ENCODE measurements at regions not wholly inside any gene's neighbourhood (a gene's known extent, or its start where the extent isn't known, plus 50 kb on each side); places are given as distances from the start of the nearest gene placed in this dataset.

DNA sequence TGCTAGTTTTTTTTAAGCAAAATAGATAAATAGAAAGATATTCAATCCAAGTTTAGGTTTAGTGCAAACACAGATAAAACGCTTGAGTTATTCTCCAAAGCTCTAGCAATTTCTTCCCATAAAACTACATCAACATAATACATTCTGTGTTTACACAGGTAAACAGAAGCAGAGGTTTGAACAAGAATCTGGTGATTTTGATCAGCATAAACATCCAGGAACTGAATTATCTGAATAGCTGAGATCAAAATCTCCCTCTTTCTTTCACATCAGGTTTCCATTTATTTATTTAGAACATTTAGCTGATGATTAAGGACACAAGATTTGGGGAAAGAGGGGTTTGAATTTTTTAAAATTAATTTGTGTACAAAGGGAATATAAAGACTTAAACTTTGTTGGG is 1564.6 kb downstream of the MRPL39 start:
- no peak overlapping the region for H3K27ac Mint-ChIP-seq
- Histone ChIP-seq H3K4me3 (ENCODE audit: low read length in 2 of 2) (no peak overlapping the region), H3K36me3 (ENCODE audit: insufficient read depth, low read length) (no peaks in the 10 kb centered on the region), H3K4me1 (ENCODE audit: insufficient read depth, low read length) (no peaks in the 10 kb centered on the region), H3K27me3 (ENCODE audit: insufficient read depth, low read length) (no peaks in the 10 kb centered on the region), H3K27ac (ENCODE audit: low read depth, low read length) (no peak overlapping the region), H3K9me3 (ENCODE audit: control insufficient read depth in 1 of 2, low read length in 2 of 2) (no peaks in the 10 kb centered on the region)
- peaks cover 0 to 4% (median 0%) of the 10 kb centered on the region in 8 donors for H3K9me3 Mint-ChIP-seq
- H3K4me3 Mint-ChIP-seq: no peak overlapping the region
- H3K4me1 Mint-ChIP-seq: peaks cover 0 to 4% (median 3%) of the 10 kb centered on the region in 4 donors
- H3K36me3 Mint-ChIP-seq: no peaks in the 10 kb centered on the region
- H3K27me3 Mint-ChIP-seq: no peaks in the 10 kb centered on the region
- DNase-seq: no peak
- intact Hi-C loops (cut with micrococcal nuclease): no loop called here
- ChIA-PET CTCF (ENCODE audit: partially characterized antibody) (no interaction called here), POLR2A (ENCODE audit: partially characterized antibody) (no interaction called here)

DNA sequence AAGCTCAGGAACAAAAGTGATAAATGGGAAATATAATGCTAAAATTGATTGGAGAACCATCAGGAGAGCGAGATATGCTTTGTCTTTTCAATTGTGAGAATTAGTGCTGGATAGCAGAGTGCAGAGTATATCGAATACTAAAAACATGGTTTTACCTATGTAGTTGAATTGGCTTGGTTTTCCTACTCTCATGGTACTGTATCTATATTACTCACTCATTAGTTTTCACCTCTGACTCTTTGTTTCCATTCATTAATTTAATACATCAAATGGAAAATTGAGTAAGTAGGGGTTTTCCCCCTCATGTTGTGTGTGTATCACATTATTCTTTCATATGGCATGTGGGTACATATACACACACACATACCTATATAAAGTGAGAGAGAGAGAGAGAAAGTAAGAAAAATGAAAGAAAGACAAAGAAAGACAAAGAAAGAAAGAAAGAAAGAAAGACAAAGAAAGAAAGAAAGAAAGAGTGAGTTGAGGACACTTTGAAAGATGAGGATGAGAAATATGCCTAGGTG is 1574.5 kb downstream of the MRPL39 start:
- POLR2A ChIA-PET (ENCODE audit: partially characterized antibody): no interaction called here
- H3K4me1 Mint-ChIP-seq: peaks cover 0 to under 1% (median 0%) of the 10 kb centered on the region in 4 donors
- DNase-seq: no peak
- no peak overlapping the region for H3K27ac ChIP-seq (ENCODE audit: low read depth, low read length)
- intact Hi-C loops (cut with micrococcal nuclease): no loop called here
- no peaks in the 10 kb centered on the region for H3K27me3 Mint-ChIP-seq
- no peaks in the 10 kb centered on the region for H3K36me3 Mint-ChIP-seq
- peaks cover 0 to 22% (median 7%) of the 10 kb centered on the region in 8 donors for H3K9me3 Mint-ChIP-seq
- H3K4me1 ChIP-seq (ENCODE audit: insufficient read depth, low read length): no peaks in the 10 kb centered on the region
- no peaks in the 10 kb centered on the region for H3K36me3 ChIP-seq (ENCODE audit: insufficient read depth, low read length)
- H3K4me3 Mint-ChIP-seq: no peak overlapping the region
- no peaks in the 10 kb centered on the region for H3K27me3 ChIP-seq (ENCODE audit: insufficient read depth, low read length)
- CTCF ChIA-PET (ENCODE audit: partially characterized antibody): no interaction called here
- no peak overlapping the region for H3K4me3 ChIP-seq (ENCODE audit: low read length in 2 of 2)
- H3K27ac Mint-ChIP-seq: no peak overlapping the region
- no peaks in the 10 kb centered on the region for H3K9me3 ChIP-seq (ENCODE audit: control insufficient read depth in 1 of 2, low read length in 2 of 2)

DNA sequence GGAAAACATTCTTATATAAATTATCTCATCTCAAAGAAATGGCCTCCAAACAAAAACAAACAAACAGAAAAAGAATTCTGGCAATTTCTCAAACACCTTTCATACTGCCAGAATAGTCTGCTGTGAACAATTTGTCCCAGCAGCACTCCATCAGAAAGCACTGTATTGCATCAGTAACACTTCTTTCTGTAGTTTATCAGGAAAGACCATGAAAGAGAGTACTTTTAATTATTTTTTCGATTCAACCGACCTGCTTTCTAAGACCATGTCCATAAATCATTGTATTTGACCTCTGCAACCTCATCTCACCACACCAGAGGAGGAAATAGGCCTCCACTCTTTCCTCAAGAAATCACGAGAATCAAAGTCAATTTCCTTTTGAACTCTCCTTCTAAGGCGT is 1579.9 kb downstream of the MRPL39 start:
- no peak overlapping the region for H3K4me3 Mint-ChIP-seq
- H3K4me3 ChIP-seq (ENCODE audit: low read length in 2 of 2): no peak overlapping the region
- H3K36me3 ChIP-seq (ENCODE audit: insufficient read depth, low read length): no peaks in the 10 kb centered on the region
- H3K27me3 ChIP-seq (ENCODE audit: insufficient read depth, low read length): no peaks in the 10 kb centered on the region
- H3K4me1 ChIP-seq (ENCODE audit: insufficient read depth, low read length): no peaks in the 10 kb centered on the region
- ChIA-PET POLR2A (ENCODE audit: partially characterized antibody) (no interaction called here), CTCF (ENCODE audit: partially characterized antibody) (no interaction called here)
- intact Hi-C loops (cut with micrococcal nuclease): no loop called here
- H3K27ac ChIP-seq (ENCODE audit: low read depth, low read length): no peak overlapping the region
- no peaks in the 10 kb centered on the region for H3K36me3 Mint-ChIP-seq
- no peak for DNase-seq
- no peaks in the 10 kb centered on the region for H3K9me3 ChIP-seq (ENCODE audit: control insufficient read depth in 1 of 2, low read length in 2 of 2)
- H3K4me1 Mint-ChIP-seq: peaks cover 0 to 3% (median 0%) of the 10 kb centered on the region in 4 donors
- H3K9me3 Mint-ChIP-seq: no peaks in the 10 kb centered on the region
- no peaks in the 10 kb centered on the region for H3K27me3 Mint-ChIP-seq
- no peak overlapping the region for H3K27ac Mint-ChIP-seq

DNA sequence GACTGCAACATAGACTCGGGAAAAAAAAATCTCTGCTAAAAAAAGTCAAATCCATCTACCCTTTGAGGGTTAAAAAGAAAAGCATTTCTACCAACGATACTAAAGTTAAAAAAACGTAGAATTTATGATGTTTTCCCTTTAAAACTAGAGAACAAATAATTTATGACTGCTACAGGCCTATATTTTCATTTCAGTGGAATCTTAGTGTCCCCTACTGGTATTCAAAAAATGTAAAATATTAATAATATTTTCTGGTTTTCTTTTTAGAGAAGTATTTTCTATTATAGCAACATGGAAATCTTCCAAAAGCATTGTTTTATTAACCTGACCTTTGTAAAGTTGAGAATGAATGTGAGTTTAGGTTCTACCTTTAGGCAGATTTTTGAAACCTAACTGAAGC is 1582.2 kb downstream of the MRPL39 start:
- H3K9me3 Mint-ChIP-seq: peaks cover 0 to 7% (median 3%) of the 10 kb centered on the region in 8 donors
- ChIA-PET POLR2A (ENCODE audit: partially characterized antibody) (no interaction called here), CTCF (ENCODE audit: partially characterized antibody) (no interaction called here)
- no peak overlapping the region for H3K4me3 ChIP-seq (ENCODE audit: low read length in 2 of 2)
- H3K27me3 ChIP-seq (ENCODE audit: insufficient read depth, low read length): no peaks in the 10 kb centered on the region
- no peak overlapping the region for H3K27ac ChIP-seq (ENCODE audit: low read depth, low read length)
- H3K36me3 ChIP-seq (ENCODE audit: insufficient read depth, low read length): no peaks in the 10 kb centered on the region
- no peak overlapping the region for H3K27ac Mint-ChIP-seq
- H3K4me1 Mint-ChIP-seq: peaks cover 0 to 3% (median 0%) of the 10 kb centered on the region in 4 donors
- no peaks in the 10 kb centered on the region for H3K9me3 ChIP-seq (ENCODE audit: control insufficient read depth in 1 of 2, low read length in 2 of 2)
- DNase-seq: no peak
- no peaks in the 10 kb centered on the region for H3K36me3 Mint-ChIP-seq
- intact Hi-C loops (cut with micrococcal nuclease): no loop called here
- H3K27me3 Mint-ChIP-seq: no peaks in the 10 kb centered on the region
- H3K4me3 Mint-ChIP-seq: no peak overlapping the region
- H3K4me1 ChIP-seq (ENCODE audit: insufficient read depth, low read length): no peaks in the 10 kb centered on the region

DNA sequence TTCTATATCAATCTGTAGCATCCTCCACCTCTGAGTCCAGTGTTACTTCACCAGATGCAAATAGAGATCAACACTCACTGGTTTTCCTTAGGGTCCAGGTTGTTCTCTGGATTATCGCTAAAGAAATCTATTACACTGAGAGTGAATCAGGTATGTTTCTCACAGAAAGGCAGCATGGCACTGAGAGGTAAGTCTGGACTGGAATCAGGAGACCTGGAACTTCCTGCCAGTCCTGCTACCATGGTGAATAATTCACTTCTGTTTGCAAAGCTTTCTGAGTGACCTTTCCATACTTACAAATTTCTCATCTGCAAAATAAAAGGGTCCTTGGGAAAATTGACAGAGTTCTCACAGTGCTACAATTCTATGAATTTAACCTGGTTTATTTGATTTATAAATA is 1583.3 kb downstream of the MRPL39 start:
- Histone ChIP-seq H3K27ac (ENCODE audit: low read depth, low read length) (no peak overlapping the region), H3K36me3 (ENCODE audit: insufficient read depth, low read length) (no peaks in the 10 kb centered on the region), H3K4me3 (ENCODE audit: low read length in 2 of 2) (no peak overlapping the region), H3K4me1 (ENCODE audit: insufficient read depth, low read length) (no peaks in the 10 kb centered on the region), H3K9me3 (ENCODE audit: control insufficient read depth in 1 of 2, low read length in 2 of 2) (peaks cover 0 to 5% of the 10 kb centered on the region in 2 donors), H3K27me3 (ENCODE audit: insufficient read depth, low read length) (no peaks in the 10 kb centered on the region)
- Mint-ChIP-seq H3K27ac (no peak overlapping the region), H3K36me3 (no peaks in the 10 kb centered on the region), H3K27me3 (no peaks in the 10 kb centered on the region), H3K4me3 (no peak overlapping the region), H3K4me1 (peaks cover 0 to 3% (median 0%) of the 10 kb centered on the region in 4 donors), H3K9me3 (peaks cover 0 to 17% (median 8%) of the 10 kb centered on the region in 8 donors)
- no peak for DNase-seq
- POLR2A ChIA-PET (ENCODE audit: partially characterized antibody): no interaction called here
- intact Hi-C loops (cut with micrococcal nuclease): no loop called here
- CTCF ChIA-PET (ENCODE audit: partially characterized antibody): no interaction called here

DNA sequence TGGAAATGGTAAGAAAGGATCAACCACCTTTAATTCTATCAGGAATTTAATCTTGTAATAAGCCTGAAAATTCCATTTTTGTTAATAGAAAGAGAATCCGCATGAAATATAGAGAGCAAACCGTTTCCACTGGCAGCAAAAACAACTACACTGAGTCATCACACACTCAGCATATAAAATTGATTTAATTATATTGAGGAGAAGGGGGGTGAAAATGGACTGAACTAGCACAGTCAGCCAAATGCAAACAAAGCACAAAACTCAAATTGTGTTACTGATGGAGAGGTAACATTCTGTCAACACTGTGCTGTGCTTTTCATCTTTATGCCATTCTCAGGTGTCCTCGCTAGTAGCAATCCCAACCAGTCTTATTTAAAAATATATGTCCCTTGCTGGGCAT is 1583.9 kb downstream of the MRPL39 start:
- DNase-seq: no peak
- POLR2A ChIA-PET (ENCODE audit: partially characterized antibody): no interaction called here
- CTCF ChIA-PET (ENCODE audit: partially characterized antibody): no interaction called here
- H3K27me3 ChIP-seq (ENCODE audit: insufficient read depth, low read length): no peaks in the 10 kb centered on the region
- peaks cover 0 to 3% (median 0%) of the 10 kb centered on the region in 4 donors for H3K4me1 Mint-ChIP-seq
- no peaks in the 10 kb centered on the region for H3K36me3 Mint-ChIP-seq
- no peaks in the 10 kb centered on the region for H3K27me3 Mint-ChIP-seq
- no peak overlapping the region for H3K4me3 ChIP-seq (ENCODE audit: low read length in 2 of 2)
- no peaks in the 10 kb centered on the region for H3K36me3 ChIP-seq (ENCODE audit: insufficient read depth, low read length)
- H3K4me3 Mint-ChIP-seq: no peak overlapping the region
- no peak overlapping the region for H3K27ac Mint-ChIP-seq
- no peak overlapping the region for H3K27ac ChIP-seq (ENCODE audit: low read depth, low read length)
- H3K9me3 ChIP-seq (ENCODE audit: control insufficient read depth in 1 of 2, low read length in 2 of 2): peaks cover 0 to 5% of the 10 kb centered on the region in 2 donors
- H3K9me3 Mint-ChIP-seq: peaks cover 0 to 22% (median 8%) of the 10 kb centered on the region in 8 donors
- intact Hi-C loops (cut with micrococcal nuclease): no loop called here
- H3K4me1 ChIP-seq (ENCODE audit: insufficient read depth, low read length): no peaks in the 10 kb centered on the region

DNA sequence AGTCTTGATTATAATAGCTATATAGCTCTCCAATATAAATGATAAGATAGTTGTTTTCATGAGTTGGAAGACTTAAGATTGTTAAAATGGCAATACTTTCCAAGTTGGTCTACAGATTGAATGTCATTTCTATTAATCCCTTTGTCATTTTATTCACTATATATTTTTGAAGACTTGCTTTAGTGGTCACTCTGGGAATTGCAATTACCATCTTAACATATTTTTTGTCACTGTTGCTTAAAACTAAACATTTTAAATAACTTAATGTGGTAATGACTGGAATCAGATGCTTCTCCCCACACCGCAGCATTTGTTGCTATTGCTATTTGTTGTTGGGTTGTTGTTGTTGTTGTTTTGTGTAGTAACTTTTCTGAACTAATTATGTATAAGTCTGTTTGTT is 1592.9 kb downstream of the MRPL39 start:
- ChIA-PET CTCF (ENCODE audit: partially characterized antibody) (no interaction called here), POLR2A (ENCODE audit: partially characterized antibody) (no interaction called here)
- Mint-ChIP-seq H3K27me3 (no peaks in the 10 kb centered on the region), H3K9me3 (peaks cover 0 to 9% (median 2%) of the 10 kb centered on the region in 8 donors), H3K4me3 (no peak overlapping the region), H3K4me1 (no peaks in the 10 kb centered on the region), H3K27ac (no peak overlapping the region), H3K36me3 (no peaks in the 10 kb centered on the region)
- no peaks in the 10 kb centered on the region for H3K36me3 ChIP-seq (ENCODE audit: insufficient read depth, low read length)
- no peak overlapping the region for H3K4me3 ChIP-seq (ENCODE audit: low read length in 2 of 2)
- H3K27ac ChIP-seq (ENCODE audit: low read depth, low read length): no peak overlapping the region
- H3K27me3 ChIP-seq (ENCODE audit: insufficient read depth, low read length): no peaks in the 10 kb centered on the region
- intact Hi-C loops (cut with micrococcal nuclease): no loop called here
- no peaks in the 10 kb centered on the region for H3K4me1 ChIP-seq (ENCODE audit: insufficient read depth, low read length)
- no peaks in the 10 kb centered on the region for H3K9me3 ChIP-seq (ENCODE audit: control insufficient read depth in 1 of 2, low read length in 2 of 2)
- DNase-seq: no peak

DNA sequence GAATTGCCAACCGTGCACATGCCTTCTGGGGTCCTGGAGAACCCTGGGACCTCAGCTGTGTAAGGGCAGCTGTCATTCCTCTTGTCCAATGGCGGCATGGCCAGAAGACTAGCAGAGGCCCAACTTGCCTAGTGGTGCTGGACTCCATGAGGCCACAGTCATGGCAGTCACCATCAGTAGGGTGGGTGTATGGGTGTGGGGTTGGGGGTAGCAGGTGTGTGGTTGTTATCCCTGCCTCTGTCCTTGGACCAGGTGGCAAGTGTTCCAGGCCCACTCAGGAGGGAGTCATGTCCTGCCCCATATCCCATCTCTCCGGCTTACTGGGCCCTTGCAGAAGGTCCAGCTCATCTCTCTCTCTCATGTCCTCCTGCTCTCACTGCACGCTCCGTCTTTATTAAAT is 1596.2 kb downstream of the MRPL39 start:
- Histone ChIP-seq H3K27me3 (ENCODE audit: insufficient read depth, low read length) (no peaks in the 10 kb centered on the region), H3K36me3 (ENCODE audit: insufficient read depth, low read length) (no peaks in the 10 kb centered on the region), H3K27ac (ENCODE audit: low read depth, low read length) (no peak overlapping the region), H3K4me3 (ENCODE audit: low read length in 2 of 2) (no peak overlapping the region), H3K4me1 (ENCODE audit: insufficient read depth, low read length) (no peaks in the 10 kb centered on the region), H3K9me3 (ENCODE audit: control insufficient read depth in 1 of 2, low read length in 2 of 2) (no peaks in the 10 kb centered on the region)
- no peaks in the 10 kb centered on the region for H3K4me1 Mint-ChIP-seq
- no peaks in the 10 kb centered on the region for H3K27me3 Mint-ChIP-seq
- intact Hi-C loops (cut with micrococcal nuclease): no loop called here
- ChIA-PET CTCF (ENCODE audit: partially characterized antibody) (no interaction called here), POLR2A (ENCODE audit: partially characterized antibody) (no interaction called here)
- no peak overlapping the region for H3K4me3 Mint-ChIP-seq
- DNase-seq: no peak
- H3K27ac Mint-ChIP-seq: no peak overlapping the region
- no peaks in the 10 kb centered on the region for H3K9me3 Mint-ChIP-seq
- no peaks in the 10 kb centered on the region for H3K36me3 Mint-ChIP-seq

Data from CD4-positive, alpha-beta memory T cell (primary cell).